T-helper 2 cell treated with Interferon-gamma antibody and Interleukin-4, amounts not matched to agents 5 μg/mL and 100 μg/mL, for 36 hours (primary cell): ENCODE measurements at regions not wholly inside any gene's neighbourhood (a gene's known extent, or its start where the extent isn't known, plus 50 kb on each side); places are given as distances from the start of the nearest gene placed in this dataset.
"Not testable (repeated sequence)": the region's sequence is repeated elsewhere in the genome, so short reads cannot be mapped to it uniquely, and the experiment has no call there.

ENCODE experiments used
- DNase-seq: peaks from one replicate; pipeline ENCODE4 v3.0.0; 2021; ENCODE audit warnings: low spot score
- H3K27ac Mint-ChIP-seq: one replicate; pipeline ENCODE4 v1.8.0; 2021; ENCODE audit warnings: mild to moderate bottlenecking, mixed read lengths
- H3K27me3 Mint-ChIP-seq: one replicate; pipeline ENCODE4 v1.8.0; 2021; ENCODE audit warnings: low read depth, mixed read lengths
- H3K36me3 Mint-ChIP-seq: one replicate; pipeline ENCODE4 v1.8.0; 2021; ENCODE audit warnings: low read depth, mixed read lengths
- H3K4me1 Mint-ChIP-seq: one replicate; pipeline ENCODE4 v1.8.0; 2021; ENCODE audit warnings: low read depth, mixed read lengths
- H3K4me3 Mint-ChIP-seq: one replicate; pipeline ENCODE4 v1.8.0; 2022; ENCODE audit warnings: mild to moderate bottlenecking, moderate library complexity, mixed read lengths
- H3K9me3 Mint-ChIP-seq: one replicate; pipeline ENCODE4 v1.8.0; 2021; ENCODE audit warnings: mixed read lengths

DNA sequence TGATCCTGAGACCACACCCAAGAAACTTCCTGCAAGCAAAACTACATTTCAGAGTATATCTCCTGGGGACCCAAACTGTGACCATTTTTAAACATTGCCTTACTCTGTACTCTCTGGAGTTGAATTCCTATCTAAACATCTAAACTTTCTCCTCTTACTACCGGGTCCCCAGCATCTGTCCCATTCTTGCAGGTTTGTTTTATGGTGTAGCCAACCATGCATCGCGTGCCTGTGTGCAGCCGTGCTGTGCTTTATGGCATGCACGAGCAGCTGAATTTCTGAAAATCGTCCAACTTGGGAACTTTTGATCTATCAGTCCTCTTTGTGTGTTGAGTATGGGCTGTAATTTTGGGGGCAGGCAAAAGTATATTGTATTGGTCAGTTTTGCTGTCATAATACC lies 423.8 kb upstream of the DPP6 start:
- no peaks in the 10 kb centered on the region for H3K4me1 Mint-ChIP-seq
- H3K27ac Mint-ChIP-seq = no peak overlapping the region
- no peaks in the 10 kb centered on the region for H3K27me3 Mint-ChIP-seq

GRCh38 chr7:153628825-153629224 lies 423.4 kb upstream of the DPP6 start:
- no peak overlapping the region for H3K4me3 Mint-ChIP-seq
- DNase-seq = no peak
- no peaks in the 10 kb centered on the region for H3K27me3 Mint-ChIP-seq
- H3K36me3 Mint-ChIP-seq = no peaks in the 10 kb centered on the region
- no peaks in the 10 kb centered on the region for H3K4me1 Mint-ChIP-seq
- no peak overlapping the region for H3K27ac Mint-ChIP-seq
- H3K9me3 Mint-ChIP-seq = peaks cover 26% of the 10 kb centered on the region

More for the DNA sequence above, 423.8 kb upstream of the DPP6 start:
- DNase-seq = no peak
- peaks cover 30% of the 10 kb centered on the region for H3K9me3 Mint-ChIP-seq
- H3K4me3 Mint-ChIP-seq = no peak overlapping the region
- H3K36me3 Mint-ChIP-seq = no peaks in the 10 kb centered on the region

GRCh38 chr7:153638821-153639435 lies 413.3 kb upstream of the DPP6 start:
- Mint-ChIP-seq H3K27ac (no peak overlapping the region), H3K4me1 (no peaks in the 10 kb centered on the region), H3K4me3 (no peak overlapping the region), H3K27me3 (no peaks in the 10 kb centered on the region), H3K9me3 (peaks cover 47% of the 10 kb centered on the region), H3K36me3 (no peaks in the 10 kb centered on the region)
- DNase-seq = no peak

DNA sequence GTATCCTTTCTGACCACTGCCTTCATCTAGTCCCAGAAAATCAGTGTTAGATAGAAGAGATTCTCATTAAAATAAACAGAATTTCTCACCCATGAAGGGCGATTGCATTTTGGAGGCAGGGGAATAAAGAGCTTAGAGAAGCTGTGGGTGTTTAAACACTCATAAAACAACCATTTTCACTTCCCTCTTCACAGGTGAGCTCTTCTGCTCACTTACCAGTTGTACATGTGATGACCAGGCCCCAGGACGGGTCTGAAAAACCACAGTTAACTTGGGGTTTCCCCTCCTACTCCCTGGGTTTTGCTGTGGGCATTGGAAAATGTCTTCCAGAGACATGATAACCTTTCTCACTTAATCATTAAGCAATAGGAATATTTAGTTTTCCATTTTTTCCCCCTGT lies 411.6 kb upstream of the DPP6 start:
- Mint-ChIP-seq H3K4me3 (no peak overlapping the region), H3K27ac (no peak overlapping the region), H3K4me1 (no peaks in the 10 kb centered on the region), H3K9me3 (peaks cover 49% of the 10 kb centered on the region), H3K27me3 (no peaks in the 10 kb centered on the region), H3K36me3 (no peaks in the 10 kb centered on the region)
- DNase-seq = no peak

DNA sequence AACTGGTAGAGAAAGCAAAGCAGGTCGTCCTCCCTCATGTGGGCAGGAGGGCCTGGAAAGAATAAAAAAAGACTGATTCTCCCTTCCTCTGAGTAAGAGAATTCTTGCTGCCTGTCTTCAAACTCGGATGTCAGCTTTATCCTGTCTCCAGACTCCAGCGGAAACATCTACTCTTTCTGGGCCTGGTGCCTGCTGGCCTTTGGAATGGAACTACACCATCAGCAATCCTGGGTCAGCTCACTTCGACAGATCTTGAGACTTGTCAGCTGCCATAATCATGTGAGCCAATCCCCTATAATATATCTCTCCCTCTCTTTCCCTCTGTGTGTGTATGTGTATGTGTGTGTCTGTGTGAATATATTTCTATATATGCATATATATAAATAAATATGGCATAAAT lies 411.0 kb upstream of the DPP6 start:
- Mint-ChIP-seq H3K27ac (no peak overlapping the region), H3K4me3 (no peak overlapping the region), H3K27me3 (no peaks in the 10 kb centered on the region), H3K4me1 (no peaks in the 10 kb centered on the region), H3K9me3 (peaks cover 53% of the 10 kb centered on the region), H3K36me3 (no peaks in the 10 kb centered on the region)
- DNase-seq = no peak

DNA sequence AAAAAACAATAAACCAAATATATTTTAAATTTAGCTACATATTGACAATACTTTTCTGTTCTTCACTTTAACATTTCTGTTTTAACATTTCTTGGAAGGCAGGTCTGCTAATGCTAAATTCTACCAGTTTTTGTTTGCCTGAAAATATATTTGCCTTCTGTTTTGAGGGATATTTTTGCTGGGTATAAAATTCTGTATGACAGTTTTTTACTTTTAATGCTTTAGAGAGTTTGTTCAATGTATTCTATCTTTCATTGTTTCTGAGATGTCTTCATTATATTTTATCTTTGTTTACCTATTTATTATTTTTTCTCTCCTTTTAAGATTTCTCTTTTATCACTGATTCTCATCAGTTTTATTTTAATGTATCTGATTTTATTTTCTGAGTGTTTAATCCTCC lies 409.2 kb upstream of the DPP6 start:
- no peak overlapping the region for H3K27ac Mint-ChIP-seq
- H3K36me3 Mint-ChIP-seq = no peaks in the 10 kb centered on the region
- peaks cover 51% of the 10 kb centered on the region for H3K9me3 Mint-ChIP-seq
- H3K4me3 Mint-ChIP-seq = no peak overlapping the region
- no peaks in the 10 kb centered on the region for H3K27me3 Mint-ChIP-seq
- no peak for DNase-seq
- no peaks in the 10 kb centered on the region for H3K4me1 Mint-ChIP-seq

DNA sequence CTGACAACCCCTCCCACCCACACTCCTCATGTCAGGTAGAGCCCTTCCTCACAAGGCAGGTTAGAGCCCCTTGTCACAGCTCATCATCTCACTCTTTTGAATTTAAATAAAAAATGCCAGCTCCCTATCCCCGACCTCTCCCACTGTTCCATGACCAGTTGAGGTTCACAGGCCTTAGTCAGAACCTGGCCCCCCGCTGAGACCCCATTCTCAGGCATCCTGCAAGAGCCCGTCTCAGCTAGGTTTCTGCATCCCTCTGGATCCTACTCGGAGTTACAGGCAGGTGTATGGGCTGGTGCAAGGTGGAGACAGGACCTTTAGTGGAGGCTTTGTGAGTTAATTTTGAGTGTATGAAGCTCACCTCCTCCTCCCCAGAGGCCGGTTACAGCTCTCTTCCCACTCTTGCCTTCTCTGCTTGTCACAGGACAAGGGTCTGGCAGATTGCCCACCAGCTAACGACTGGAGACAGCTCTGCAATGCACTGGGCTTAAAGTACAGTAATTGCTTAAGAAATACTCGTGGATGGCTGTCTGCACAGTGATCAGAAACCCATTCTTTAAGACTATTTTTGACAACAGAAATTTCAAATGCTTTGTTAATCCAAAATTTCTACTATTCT lies 394.9 kb upstream of the DPP6 start:
- no peak overlapping the region for H3K4me3 Mint-ChIP-seq
- no peaks in the 10 kb centered on the region for H3K27me3 Mint-ChIP-seq
- no peak for DNase-seq
- no peak overlapping the region for H3K27ac Mint-ChIP-seq
- H3K36me3 Mint-ChIP-seq = no peaks in the 10 kb centered on the region
- H3K9me3 Mint-ChIP-seq = peaks cover 23% of the 10 kb centered on the region
- no peaks in the 10 kb centered on the region for H3K4me1 Mint-ChIP-seq

GRCh38 chr7:153675131-153675530 lies 377.1 kb upstream of the DPP6 start:
- no peak overlapping the region for H3K4me3 Mint-ChIP-seq
- no peaks in the 10 kb centered on the region for H3K4me1 Mint-ChIP-seq
- no peak overlapping the region for H3K27ac Mint-ChIP-seq
- H3K9me3 Mint-ChIP-seq = peaks cover 16% of the 10 kb centered on the region
- H3K27me3 Mint-ChIP-seq = no peaks in the 10 kb centered on the region
- no peaks in the 10 kb centered on the region for H3K36me3 Mint-ChIP-seq
- DNase-seq = no peak

- Mint-ChIP-seq H3K27me3 (no peaks in the 10 kb centered on the region), H3K4me3 (no peak overlapping the region), H3K27ac (no peak overlapping the region), H3K9me3 (peaks cover 15% of the 10 kb centered on the region), H3K36me3 (no peaks in the 10 kb centered on the region), H3K4me1 (no peaks in the 10 kb centered on the region)
- no peak for DNase-seq
Observed at GRCh38 chr7:153682628-153683027, 369.6 kb upstream of the DPP6 start.

GRCh38 chr7:153696242-153696641 lies 356.0 kb upstream of the DPP6 start:
- no peak for DNase-seq
- H3K36me3 Mint-ChIP-seq = no peaks in the 10 kb centered on the region
- H3K27ac Mint-ChIP-seq = no peak overlapping the region
- no peak overlapping the region for H3K4me3 Mint-ChIP-seq
- H3K9me3 Mint-ChIP-seq = peaks cover 18% of the 10 kb centered on the region
- no peaks in the 10 kb centered on the region for H3K27me3 Mint-ChIP-seq
- H3K4me1 Mint-ChIP-seq = no peaks in the 10 kb centered on the region

GRCh38 chr7:153698046-153698445 lies 354.2 kb upstream of the DPP6 start:
- DNase-seq = no peak
- no peaks in the 10 kb centered on the region for H3K27me3 Mint-ChIP-seq
- H3K4me3 Mint-ChIP-seq = no peak overlapping the region
- no peak overlapping the region for H3K27ac Mint-ChIP-seq
- H3K4me1 Mint-ChIP-seq = no peaks in the 10 kb centered on the region
- no peaks in the 10 kb centered on the region for H3K36me3 Mint-ChIP-seq
- peaks cover 11% of the 10 kb centered on the region for H3K9me3 Mint-ChIP-seq

GRCh38 chr7:153701678-153702077 lies 350.5 kb upstream of the DPP6 start:
- H3K27me3 Mint-ChIP-seq = no peaks in the 10 kb centered on the region
- H3K36me3 Mint-ChIP-seq = no peaks in the 10 kb centered on the region
- H3K4me3 Mint-ChIP-seq = no peak overlapping the region
- DNase-seq = no peak
- peaks cover 6% of the 10 kb centered on the region for H3K9me3 Mint-ChIP-seq
- H3K4me1 Mint-ChIP-seq = no peaks in the 10 kb centered on the region
- no peak overlapping the region for H3K27ac Mint-ChIP-seq

DNA sequence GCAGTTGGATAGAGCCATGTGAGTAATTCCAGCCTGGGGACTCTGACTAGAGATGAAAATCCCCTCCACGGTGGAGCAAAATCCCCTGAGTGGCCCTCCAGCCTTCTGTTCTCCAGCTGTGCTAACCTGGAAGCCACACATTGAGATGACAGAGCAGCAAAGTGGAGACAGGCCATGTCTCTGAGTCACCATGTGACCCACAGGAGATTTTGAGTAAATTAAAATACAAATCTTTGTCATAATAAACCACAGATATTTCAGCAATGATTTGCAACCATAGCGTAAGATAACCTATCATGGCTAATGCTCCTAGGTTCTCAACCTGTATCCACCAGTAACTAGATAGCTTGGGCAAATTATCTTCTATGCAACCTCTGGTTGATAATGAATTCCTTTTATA lies 328.3 kb upstream of the DPP6 start:
- H3K4me3 Mint-ChIP-seq, DNase-seq, H3K9me3 Mint-ChIP-seq, H3K27me3 Mint-ChIP-seq, H3K4me1 Mint-ChIP-seq, H3K27ac Mint-ChIP-seq, H3K36me3 Mint-ChIP-seq: not testable (repeated sequence)

GRCh38 chr7:153731504-153731903 lies 320.7 kb upstream of the DPP6 start:
- H3K27ac Mint-ChIP-seq, H3K27me3 Mint-ChIP-seq, H3K4me3 Mint-ChIP-seq, DNase-seq, H3K4me1 Mint-ChIP-seq, H3K36me3 Mint-ChIP-seq: not testable (repeated sequence)
- H3K9me3 Mint-ChIP-seq = peaks cover 11% of the 10 kb centered on the region

DNA sequence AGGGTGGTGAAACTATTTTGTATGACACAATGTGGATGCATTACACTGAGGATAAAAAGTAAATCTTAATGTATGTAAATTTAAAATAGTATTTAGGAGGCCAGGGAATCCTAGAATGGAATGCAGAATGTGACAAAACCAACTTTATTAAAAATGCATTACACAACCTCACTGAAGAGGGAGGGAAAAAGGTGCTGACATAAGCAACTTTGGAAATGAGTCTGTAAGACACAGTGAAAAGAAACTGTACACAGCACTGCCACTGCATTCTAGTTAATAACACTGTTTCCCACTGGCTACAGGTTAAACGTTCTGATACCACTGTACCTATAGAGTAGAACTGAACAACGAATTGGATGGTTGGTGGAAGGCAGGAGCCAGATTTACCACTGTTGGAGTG lies 308.8 kb upstream of the DPP6 start:
- peaks cover 21% of the 10 kb centered on the region for H3K9me3 Mint-ChIP-seq
- H3K27me3 Mint-ChIP-seq, H3K36me3 Mint-ChIP-seq, H3K4me3 Mint-ChIP-seq, H3K4me1 Mint-ChIP-seq, DNase-seq, H3K27ac Mint-ChIP-seq: not testable (repeated sequence)
